NCI-H2196 (cell line): ENCODE measurements at regions not wholly inside any gene's neighbourhood (a gene's known extent, or its start where the extent isn't known, plus 50 kb on each side); places are given as distances from the start of the nearest gene placed in this dataset.

Source experiments
- DNase-seq: peaks from one replicate; lab custom pipeline; 2025; ENCODE audit not compliant: unreplicated experiment; lab: John Stamatoyannopoulos, UW

GRCh38 chr11:19480540-19480939, 232.1 kb upstream of the NAV2 start:
- DNase-seq: no peak

- no peak for DNase-seq
These were observed 233.7 kb upstream of the NAV2 start for GRCh38 chr11:19478891-19479290.

- no peak for DNase-seq
These were observed 234.4 kb upstream of the E2F8 start for GRCh38 chr11:19474954-19475721.

GRCh38 chr11:19474211-19474610, 233.5 kb upstream of the E2F8 start:
- DNase-seq: no peak

GRCh38 chr11:19472679-19473078, 231.9 kb upstream of the E2F8 start:
- no peak for DNase-seq

- DNase-seq: no peak
These were observed 227.2 kb upstream of the E2F8 start for GRCh38 chr11:19467904-19468303.

GRCh38 chr11:19466314-19466713, 225.6 kb upstream of the E2F8 start:
- DNase-seq: peak; percentile 24

- DNase-seq: no peak
These were observed 223.2 kb upstream of the E2F8 start for GRCh38 chr11:19463976-19464375.

- DNase-seq: peak; percentile 18
These were observed 220.1 kb upstream of the E2F8 start for GRCh38 chr11:19460718-19461405.

GRCh38 chr11:19459240-19459639, 218.5 kb upstream of the E2F8 start:
- no peak for DNase-seq

GRCh38 chr11:19458721-19459120, 218.0 kb upstream of the E2F8 start:
- no peak for DNase-seq

- DNase-seq: no peak
These were observed 217.5 kb upstream of the E2F8 start for GRCh38 chr11:19458231-19458630.

- no peak for DNase-seq
These were observed 215.0 kb upstream of the E2F8 start for GRCh38 chr11:19455731-19456130.

GRCh38 chr11:19453651-19454257, 213.0 kb upstream of the E2F8 start:
- DNase-seq: no peak

GRCh38 chr11:19451609-19452008, 210.9 kb upstream of the E2F8 start:
- no peak for DNase-seq

- DNase-seq: no peak
These were observed 209.5 kb upstream of the E2F8 start for GRCh38 chr11:19450282-19450681.

GRCh38 chr11:19448651-19449050, 207.9 kb upstream of the E2F8 start:
- DNase-seq: no peak

GRCh38 chr11:19447150-19447566, 206.4 kb upstream of the E2F8 start:
- DNase-seq: peak; percentile 16

GRCh38 chr11:19445771-19446170, 205.0 kb upstream of the E2F8 start:
- no peak for DNase-seq

- DNase-seq: no peak
These were observed 203.5 kb upstream of the E2F8 start for GRCh38 chr11:19444231-19444630.

GRCh38 chr11:19442554-19442910, 201.8 kb upstream of the E2F8 start:
- DNase-seq: no peak
